B cell (primary cell): ENCODE measurements at regions not wholly inside any gene's neighbourhood (a gene's known extent, or its start where the extent isn't known, plus 50 kb on each side); places are given as distances from the start of the nearest gene placed in this dataset.

Experiments
- ATAC-seq: fragments of 200-7000 bp; cut with Tn5 transposase; one replicate; pipeline ENCODE4 v1.10.0; 2021; ENCODE audit warnings: low read depth, mild to moderate bottlenecking, moderate number of reproducible peaks, moderate library complexity
- CTCF ChIA-PET: fragments of 350-600 bp; sonication (Branson Sonifier 250); formaldehyde crosslinking; loops from one replicate; lab custom pipeline; 2021; ENCODE audit warnings: antibody characterized with exemption, inconsistent platforms; lab: Charles Lee
- POLR2A ChIA-PET: fragments of 350-600 bp; sonication (Branson Sonifier 250); formaldehyde crosslinking; loops from one replicate; lab custom pipeline; 2021; ENCODE audit warnings: antibody characterized with exemption; lab: Charles Lee
- DNase-seq: peaks from one replicate; pipeline ENCODE4 v3.0.0; 2013
- H2AFZ ChIP-seq: 2 replicates; pipeline ENCODE4 v1.6.1; 2012; ENCODE audit warnings: mild to moderate bottlenecking, low read depth, low read length; ENCODE audit not compliant: insufficient read depth, poor library complexity, severe bottlenecking
- H3K27ac ChIP-seq, 2 donors: 1 replicate in 1 of 2; 2 replicates in 1 of 2; pipeline ENCODE4 v1.5.1; 2012 to 2013; ENCODE audit warnings: low read length in 2 of 2, mild to moderate bottlenecking in 2 of 2, moderate library complexity in 1 of 2
- H3K27me3 ChIP-seq, 4 experiments: fragments of 200-600 bp in 1 of 4; sonication (generic) in 1 of 4; replicated peaks in 1 of 4; 1 replicate in 2 of 4; 2 replicates in 2 of 4; pipeline versions ENCODE4 v1.6.1 to v1.7.0; 2013 to 2016; ENCODE audit warnings: low read length in 3 of 4, mild to moderate bottlenecking in 2 of 4, mixed read lengths in 1 of 4, moderate library complexity in 1 of 4; ENCODE audit not compliant: insufficient read depth in 4 of 4, control insufficient read depth in 3 of 4; ENCODE audit errors: control extremely low read depth in 1 of 4
- H3K36me3 ChIP-seq, 2 experiments: replicated peaks in 1 of 2; 1 replicate in 1 of 2; 2 replicates in 1 of 2; pipeline versions ENCODE4 v1.6.1 to v1.7.1; 2013; ENCODE audit warnings: low read length in 1 of 2; ENCODE audit not compliant: insufficient read depth in 2 of 2, control insufficient read depth in 1 of 2; ENCODE audit errors: control extremely low read depth in 1 of 2, extremely low read depth in 1 of 2
- H3K4me1 ChIP-seq, 2 donors: fragments of 200-600 bp in 1 of 2; sonication (generic) in 1 of 2; 1 replicate in 1 of 2; 2 replicates in 1 of 2; pipeline versions ENCODE4 v1.5.1 to v1.6.1; 2013 to 2017; ENCODE audit warnings: low read length in 2 of 2; ENCODE audit not compliant: control insufficient read depth in 2 of 2, insufficient read depth in 2 of 2
- H3K4me2 ChIP-seq: replicated peaks from 2 replicates; pipeline ENCODE3; 2012; ENCODE audit warnings: mild to moderate bottlenecking, low read depth, low read length; ENCODE audit not compliant: poor library complexity, severe bottlenecking
- H3K4me3 ChIP-seq, 5 experiments: fragments of 200-600 bp in 1 of 5; sonication (generic) in 1 of 5; 1 replicate in 3 of 5; 2 replicates in 2 of 5; pipeline versions ENCODE4 v1.5.1 to v1.7.0; 2011 to 2016; ENCODE audit warnings: low read length in 4 of 5, mild to moderate bottlenecking in 4 of 5, low read depth in 2 of 5, control low read depth in 1 of 5, moderate library complexity in 1 of 5; ENCODE audit not compliant: insufficient read depth in 1 of 5; ENCODE audit errors: control extremely low read depth in 1 of 5, extremely low read depth in 1 of 5
- H3K79me2 ChIP-seq: fragments of 200-600 bp; sonication (generic); one replicate; pipeline ENCODE4 v1.6.0; 2016; ENCODE audit warnings: low read length; ENCODE audit not compliant: control insufficient read depth, insufficient read depth
- H3K9ac ChIP-seq: fragments of 200-600 bp; sonication (generic); 2 replicates; pipeline ENCODE4 v1.6.1; 2017; ENCODE audit warnings: mild to moderate bottlenecking, low read length, moderate library complexity
- H3K9me3 ChIP-seq, 3 donors: one replicate each; pipeline versions ENCODE4 v1.6.1 to v1.7.1; 2013; ENCODE audit warnings: low read length in 2 of 3; ENCODE audit not compliant: control insufficient read depth in 2 of 3, insufficient read depth in 1 of 3; ENCODE audit errors: control extremely low read depth in 1 of 3
- H4K20me1 ChIP-seq: 2 replicates; pipeline ENCODE4 v1.6.0; 2012; ENCODE audit warnings: mild to moderate bottlenecking, low read length; ENCODE audit not compliant: insufficient read depth, control insufficient read depth, poor library complexity, severe bottlenecking
- H3K27ac Mint-ChIP-seq: one replicate; pipeline ENCODE4 v1.8.0; 2021; ENCODE audit warnings: mixed read lengths
- H3K27me3 Mint-ChIP-seq: one replicate; pipeline ENCODE4 v1.8.0; 2021; ENCODE audit warnings: mixed read lengths
- H3K4me1 Mint-ChIP-seq: one replicate; pipeline ENCODE4 v1.8.0; 2021; ENCODE audit warnings: mixed read lengths
- H3K4me3 Mint-ChIP-seq: one replicate; pipeline ENCODE4 v1.8.0; 2021; ENCODE audit warnings: mixed read lengths
- H3K9me3 Mint-ChIP-seq: one replicate; pipeline ENCODE4 v1.8.0; 2022; ENCODE audit warnings: mixed read lengths; ENCODE audit not compliant: insufficient read depth
- EZH2 ChIP-seq: IDR thresholded peaks from 2 replicates; pipeline ENCODE4 v1.6.1; 2012; ENCODE audit warnings: borderline replicate concordance, low read depth, mild to moderate bottlenecking, moderate library complexity, low read length; ENCODE audit not compliant: insufficient read depth, poor library complexity, severe bottlenecking
- WGBS: methylation state at CpG from one replicate; pipeline ENCODE4 v1.1.5; 2013; ENCODE audit warnings: missing lambda C conversion rate; ENCODE audit not compliant: insufficient coverage; 5-methylcytosine and 5-hydroxymethylcytosine counted together
- intact Hi-C: fragments of 100-400 bp; cut with micrococcal nuclease; formaldehyde crosslinking; loops from one replicate; pipeline ENCODE4 v1.10.0; 2022
- TF ChIP-seq, protein P1 (sequence below): fragments of 200-600 bp; IDR thresholded peaks from one replicate; pipeline ENCODE4 v1.8.0; 2022; ENCODE audit warnings: antibody characterized with exemption, mild to moderate bottlenecking

DNA sequence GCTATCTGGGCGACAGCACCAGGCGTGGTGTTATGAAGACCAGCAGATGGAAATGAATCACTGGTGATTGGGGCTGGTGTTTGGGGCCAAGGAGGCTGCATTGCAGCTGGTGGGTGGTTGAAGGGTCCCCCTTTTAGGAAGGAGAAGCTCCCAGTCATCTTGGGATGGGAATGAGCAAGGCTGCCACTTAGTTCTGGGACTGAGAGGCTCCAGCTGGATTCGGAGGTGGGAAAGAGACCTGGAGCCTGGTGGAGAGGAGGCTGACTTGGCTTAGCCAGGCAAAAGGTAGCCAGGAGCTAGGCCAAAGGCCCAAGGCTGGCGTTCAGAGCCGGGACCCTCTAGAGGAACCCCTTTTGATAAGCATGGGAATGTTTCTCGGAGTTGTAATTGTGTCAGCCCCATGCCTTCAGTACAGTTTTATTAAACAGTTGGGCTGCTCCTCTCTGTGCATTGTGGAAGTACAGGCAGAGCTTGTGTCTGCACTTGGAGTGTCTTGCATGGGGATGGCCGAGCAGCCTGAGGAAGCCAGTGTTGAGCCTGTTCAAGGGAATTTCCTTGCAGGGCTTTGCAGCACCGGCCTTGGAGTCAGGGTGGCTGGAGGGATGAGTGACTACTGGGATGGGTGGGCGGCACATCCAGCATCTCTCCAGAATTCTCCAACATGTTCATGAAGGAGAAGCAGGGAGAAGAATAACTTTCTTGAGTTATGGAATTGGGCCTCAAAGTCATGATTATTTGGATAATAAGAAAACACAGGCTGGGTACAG lies 234.9 kb downstream of the BAMBI start:
- no peaks in the 10 kb centered on the region for H3K4me1 ChIP-seq
- no peak overlapping the region for H3K27ac Mint-ChIP-seq
- TF ChIP-seq EZH2 = no peak
- TF ChIP-seq, protein P1, sequence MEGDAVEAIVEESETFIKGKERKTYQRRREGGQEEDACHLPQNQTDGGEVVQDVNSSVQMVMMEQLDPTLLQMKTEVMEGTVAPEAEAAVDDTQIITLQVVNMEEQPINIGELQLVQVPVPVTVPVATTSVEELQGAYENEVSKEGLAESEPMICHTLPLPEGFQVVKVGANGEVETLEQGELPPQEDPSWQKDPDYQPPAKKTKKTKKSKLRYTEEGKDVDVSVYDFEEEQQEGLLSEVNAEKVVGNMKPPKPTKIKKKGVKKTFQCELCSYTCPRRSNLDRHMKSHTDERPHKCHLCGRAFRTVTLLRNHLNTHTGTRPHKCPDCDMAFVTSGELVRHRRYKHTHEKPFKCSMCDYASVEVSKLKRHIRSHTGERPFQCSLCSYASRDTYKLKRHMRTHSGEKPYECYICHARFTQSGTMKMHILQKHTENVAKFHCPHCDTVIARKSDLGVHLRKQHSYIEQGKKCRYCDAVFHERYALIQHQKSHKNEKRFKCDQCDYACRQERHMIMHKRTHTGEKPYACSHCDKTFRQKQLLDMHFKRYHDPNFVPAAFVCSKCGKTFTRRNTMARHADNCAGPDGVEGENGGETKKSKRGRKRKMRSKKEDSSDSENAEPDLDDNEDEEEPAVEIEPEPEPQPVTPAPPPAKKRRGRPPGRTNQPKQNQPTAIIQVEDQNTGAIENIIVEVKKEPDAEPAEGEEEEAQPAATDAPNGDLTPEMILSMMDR = no peak
- DNase-seq = no peak
- no peak overlapping the region for H3K27ac ChIP-seq
- no peaks in the 10 kb centered on the region for H3K79me2 ChIP-seq
- H2AFZ ChIP-seq = no peak overlapping the region
- no peak overlapping the region for H3K4me2 ChIP-seq
- no peak for ATAC-seq
- H3K9me3 ChIP-seq = peaks cover 0 to 15% (median 0%) of the 10 kb centered on the region in 3 donors
- WGBS = 92% methylated on average over 6 of the region's 9 CpGs
- no peak overlapping the region for H3K4me3 Mint-ChIP-seq
- no peaks in the 10 kb centered on the region for H3K4me1 Mint-ChIP-seq
- H3K36me3 ChIP-seq = no peaks in the 10 kb centered on the region
- H3K4me3 ChIP-seq = no peak overlapping the region
- H4K20me1 ChIP-seq = no peaks in the 10 kb centered on the region
- H3K27me3 ChIP-seq = no peaks in the 10 kb centered on the region
- intact Hi-C loops = no loop called here
- no peaks in the 10 kb centered on the region for H3K9me3 Mint-ChIP-seq
- POLR2A ChIA-PET = no interaction called here
- H3K9ac ChIP-seq = no peak overlapping the region
- CTCF ChIA-PET = no interaction called here
- no peaks in the 10 kb centered on the region for H3K27me3 Mint-ChIP-seq

DNA sequence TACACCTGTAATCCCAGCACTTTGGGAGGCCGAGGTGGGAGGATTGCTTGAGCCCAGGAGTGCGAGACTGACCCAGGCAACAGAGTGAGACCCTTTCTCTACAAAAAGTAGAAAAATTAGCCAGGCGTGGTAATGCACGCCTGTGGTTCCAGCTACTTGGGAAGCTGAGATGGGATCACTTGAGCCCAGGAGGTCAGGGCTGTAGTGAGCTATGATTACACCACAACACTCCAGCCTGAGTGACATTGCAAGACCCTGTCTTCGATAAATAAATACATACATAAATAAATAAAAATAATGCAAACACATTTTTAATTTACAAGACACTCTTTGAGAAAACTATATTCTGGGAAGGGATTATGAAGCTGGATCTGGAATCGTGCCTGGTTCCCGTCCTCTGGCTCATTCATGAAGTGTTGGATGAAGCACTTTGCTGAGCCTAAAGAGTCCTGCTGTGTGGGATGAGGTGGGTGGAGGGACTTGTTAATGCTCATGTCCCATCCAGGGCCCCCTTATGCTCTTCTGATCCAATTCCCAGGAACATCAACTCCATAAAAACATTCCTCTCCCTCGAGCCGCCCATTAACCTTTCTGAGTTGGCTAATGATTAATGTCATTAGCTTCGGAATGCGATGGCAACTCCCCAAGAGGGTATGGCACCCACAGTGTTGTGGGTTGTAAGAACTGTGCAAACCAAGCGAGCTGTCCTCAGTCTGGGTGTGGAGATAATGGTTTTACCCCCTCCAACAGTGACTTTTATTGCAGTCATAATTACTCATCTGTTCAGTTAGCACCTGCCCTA lies 236.3 kb downstream of the BAMBI start:
- Histone ChIP-seq H3K79me2 (no peaks in the 10 kb centered on the region), H3K4me1 (no peaks in the 10 kb centered on the region), H4K20me1 (no peaks in the 10 kb centered on the region), H3K27me3 (no peaks in the 10 kb centered on the region), H3K4me2 (no peak overlapping the region), H3K9me3 (peaks cover 0 to 15% (median 0%) of the 10 kb centered on the region in 3 donors), H3K9ac (no peak overlapping the region), H3K36me3 (no peaks in the 10 kb centered on the region), H2AFZ (no peak overlapping the region), H3K4me3 (no peak overlapping the region), H3K27ac (no peak overlapping the region)
- no peak for TF ChIP-seq EZH2
- TF ChIP-seq, protein P1 = no peak
- CTCF ChIA-PET = no interaction called here
- no peak overlapping the region for H3K4me3 Mint-ChIP-seq
- H3K4me1 Mint-ChIP-seq = no peaks in the 10 kb centered on the region
- no peak for DNase-seq
- no peaks in the 10 kb centered on the region for H3K9me3 Mint-ChIP-seq
- no peak for ATAC-seq
- intact Hi-C loops = no loop called here
- 83% methylated on average over 3 of the region's 12 CpGs for WGBS
- POLR2A ChIA-PET = no interaction called here
- H3K27ac Mint-ChIP-seq = no peak overlapping the region
- H3K27me3 Mint-ChIP-seq = no peaks in the 10 kb centered on the region
